Testis (tissue), 2 donors: ENCODE measurements at regions not wholly inside any gene's neighbourhood (a gene's known extent, or its start where the extent isn't known, plus 50 kb on each side); places are given as distances from the start of the nearest gene placed in this dataset.

Experiments used
- POLR2A ChIP-seq: fragments of 450-650 bp; IDR thresholded peaks from one replicate; pipeline ENCODE4 v1.6.1; 2017; ENCODE audit warnings: antibody characterized with exemption, mild to moderate bottlenecking, moderate library complexity
- TF ChIP-seq, protein P1 (sequence below), 3 experiments: fragments of 450-650 bp in 2 of 3; fragments of 200-600 bp in 1 of 3; sonication (generic) in 1 of 3; IDR thresholded peaks; one replicate each; pipeline ENCODE4 v1.5.1; 2016 to 2019; ENCODE audit warnings: antibody characterized with exemption in 3 of 3, mild to moderate bottlenecking in 2 of 3, moderate library complexity in 1 of 3

DNA sequence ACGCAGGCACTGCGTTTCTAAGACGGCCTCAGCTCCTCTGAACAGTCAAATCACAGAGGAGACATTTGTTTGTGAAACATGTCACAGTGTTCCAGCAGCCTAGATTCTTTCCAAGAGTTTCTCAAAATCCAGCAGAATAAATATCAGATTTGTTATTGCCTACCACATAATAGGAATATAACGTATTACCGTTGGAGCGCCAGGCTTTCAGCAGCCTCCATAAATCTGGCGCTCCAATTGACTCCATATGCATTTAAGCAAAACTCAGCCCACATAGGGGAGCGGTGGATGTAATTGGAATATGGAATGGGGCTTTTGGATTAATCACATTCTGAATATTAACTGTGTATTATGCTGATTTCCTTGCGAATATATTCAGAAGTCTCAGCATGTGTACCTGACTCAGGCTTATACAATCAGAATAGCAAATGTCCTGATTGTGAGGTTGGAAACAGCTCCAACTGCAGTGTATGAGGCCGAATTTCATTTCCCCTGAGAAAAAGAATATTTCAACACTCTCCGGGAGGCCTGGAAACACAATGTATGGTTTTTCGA is 174.0 kb downstream of the ASCL4 start:
- TF ChIP-seq, protein P1, sequence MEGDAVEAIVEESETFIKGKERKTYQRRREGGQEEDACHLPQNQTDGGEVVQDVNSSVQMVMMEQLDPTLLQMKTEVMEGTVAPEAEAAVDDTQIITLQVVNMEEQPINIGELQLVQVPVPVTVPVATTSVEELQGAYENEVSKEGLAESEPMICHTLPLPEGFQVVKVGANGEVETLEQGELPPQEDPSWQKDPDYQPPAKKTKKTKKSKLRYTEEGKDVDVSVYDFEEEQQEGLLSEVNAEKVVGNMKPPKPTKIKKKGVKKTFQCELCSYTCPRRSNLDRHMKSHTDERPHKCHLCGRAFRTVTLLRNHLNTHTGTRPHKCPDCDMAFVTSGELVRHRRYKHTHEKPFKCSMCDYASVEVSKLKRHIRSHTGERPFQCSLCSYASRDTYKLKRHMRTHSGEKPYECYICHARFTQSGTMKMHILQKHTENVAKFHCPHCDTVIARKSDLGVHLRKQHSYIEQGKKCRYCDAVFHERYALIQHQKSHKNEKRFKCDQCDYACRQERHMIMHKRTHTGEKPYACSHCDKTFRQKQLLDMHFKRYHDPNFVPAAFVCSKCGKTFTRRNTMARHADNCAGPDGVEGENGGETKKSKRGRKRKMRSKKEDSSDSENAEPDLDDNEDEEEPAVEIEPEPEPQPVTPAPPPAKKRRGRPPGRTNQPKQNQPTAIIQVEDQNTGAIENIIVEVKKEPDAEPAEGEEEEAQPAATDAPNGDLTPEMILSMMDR (IDR thresholded peaks at IDR 0.05): no peak
- TF ChIP-seq POLR2A: no peak
